NOMO-1 treated with DMSO at 0.1 percent for 48 hours (cell line): ENCODE measurements at regions not wholly inside any gene's neighbourhood (a gene's known extent, or its start where the extent isn't known, plus 50 kb on each side); places are given as distances from the start of the nearest gene placed in this dataset.
A peak's percentile ranks its signal among the peaks of the same experiment; 100 is the strongest.

Experiments used
- DNase-seq: peaks from one replicate; lab custom pipeline; 2025; ENCODE audit not compliant: unreplicated experiment; lab: John Stamatoyannopoulos, UW

GRCh38 chr2:221282386-221282785, 289.7 kb downstream of the EPHA4 start:
- no peak for DNase-seq

DNA sequence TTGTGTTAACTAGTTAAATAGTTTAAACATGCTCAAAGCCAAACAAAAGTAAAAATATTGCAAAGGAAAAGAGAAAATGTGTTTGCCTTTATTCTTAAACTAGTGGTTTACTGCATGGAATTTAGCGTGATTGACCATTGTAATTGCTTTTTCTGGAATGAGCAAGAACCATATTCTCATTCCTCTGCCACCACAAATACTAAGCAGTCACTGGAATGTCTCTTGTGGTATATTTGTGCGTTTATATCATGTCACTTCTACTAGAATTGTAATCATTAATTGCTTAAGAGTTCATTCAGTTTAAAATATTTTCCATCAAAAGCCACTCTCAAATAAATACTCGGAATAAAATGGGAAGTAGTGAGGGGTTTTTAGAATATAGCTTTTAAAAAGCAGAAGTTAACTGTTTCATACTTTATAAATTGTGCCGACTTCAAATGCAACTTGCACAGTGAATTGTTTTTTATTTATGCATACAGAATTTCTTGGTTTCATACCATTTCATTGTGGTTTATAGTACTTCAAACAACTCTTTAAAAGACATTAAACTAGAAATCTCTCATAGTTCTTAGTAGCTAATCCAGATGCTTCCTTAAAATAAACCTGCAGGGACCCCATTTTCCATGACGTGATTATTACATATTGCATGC, 288.1 kb downstream of the EPHA4 start:
- peak; percentile 9 for DNase-seq

- no peak for DNase-seq
Observed at GRCh38 chr2:221285148-221285547, 287.0 kb downstream of the EPHA4 start.

- no peak for DNase-seq
Observed at GRCh38 chr2:221286406-221286805, 285.7 kb downstream of the EPHA4 start.

DNA sequence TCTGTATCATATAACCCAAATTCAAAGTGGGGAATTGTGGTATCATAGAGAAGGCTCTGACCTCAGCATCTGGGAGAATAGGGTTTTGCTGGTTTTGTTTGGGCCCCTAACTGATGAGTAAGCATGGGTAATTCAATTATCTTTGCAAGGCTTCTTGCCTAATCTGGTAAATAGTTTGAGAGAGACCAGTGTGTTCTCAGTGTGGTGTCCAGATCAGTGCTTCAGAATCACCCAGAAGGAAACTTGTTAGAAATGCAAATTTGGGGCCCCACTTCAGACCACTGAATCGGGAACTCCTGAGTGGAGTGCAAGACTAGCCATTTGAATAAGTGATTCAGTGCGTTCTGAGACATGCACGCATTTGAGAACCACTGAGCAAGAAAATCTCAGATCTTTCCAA, 282.7 kb downstream of the EPHA4 start:
- no peak for DNase-seq

DNA sequence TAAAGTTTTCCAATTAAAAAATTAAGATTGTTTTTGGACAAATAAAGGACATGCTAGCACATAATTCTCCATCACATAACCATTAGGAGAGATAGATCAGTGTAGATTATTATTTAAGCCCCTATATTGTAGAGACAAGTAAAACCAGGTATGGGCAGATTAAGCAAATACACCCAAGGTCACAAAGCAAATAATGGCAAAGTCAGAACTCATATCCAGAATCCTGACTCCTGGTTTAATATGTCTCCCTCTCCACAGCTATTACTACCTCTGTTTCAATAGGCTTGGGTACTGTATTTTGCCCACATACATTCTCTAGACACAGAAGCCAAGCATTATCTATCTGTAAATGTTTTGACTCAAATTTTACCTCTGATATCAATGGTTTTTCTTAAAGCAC, 282.3 kb downstream of the EPHA4 start:
- DNase-seq, result no peak

DNA sequence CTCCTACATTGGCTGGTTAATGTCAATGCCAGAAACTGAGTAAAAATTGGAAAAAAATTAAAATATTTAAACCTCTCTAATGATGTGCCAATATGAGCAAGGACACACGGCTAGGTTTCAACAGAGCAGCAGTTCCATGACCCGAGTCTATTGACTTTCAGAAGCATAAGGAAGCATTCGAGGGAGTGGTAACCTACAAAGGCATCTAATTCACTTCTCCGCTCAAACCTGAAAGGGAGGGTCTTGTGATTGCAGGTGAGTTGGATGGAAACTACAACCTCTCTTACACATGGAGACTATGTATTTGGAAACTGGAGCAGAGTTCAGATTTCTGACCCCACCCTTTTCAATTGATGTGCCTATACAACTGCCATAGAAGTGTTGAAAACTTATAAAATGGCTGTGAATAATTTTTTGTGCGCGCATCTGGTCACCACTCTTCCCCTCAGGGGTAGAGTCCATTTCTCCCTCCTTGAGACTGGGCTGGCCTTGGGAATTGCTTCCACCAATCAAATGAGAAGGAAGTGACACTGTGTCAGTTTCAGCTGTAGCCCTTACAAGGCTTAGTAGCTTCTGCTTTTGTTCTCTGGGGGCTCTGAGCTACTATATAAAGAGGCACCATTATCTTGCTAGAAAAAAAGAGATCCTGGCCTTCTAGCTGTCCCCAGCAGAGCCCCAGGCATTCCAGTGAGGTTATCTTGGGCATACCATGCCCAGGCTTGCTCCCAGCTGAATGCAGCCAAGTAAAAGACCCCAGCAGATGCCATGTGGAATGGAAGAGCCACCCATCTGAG, 278.0 kb downstream of the EPHA4 start:
- DNase-seq, result no peak

DNA sequence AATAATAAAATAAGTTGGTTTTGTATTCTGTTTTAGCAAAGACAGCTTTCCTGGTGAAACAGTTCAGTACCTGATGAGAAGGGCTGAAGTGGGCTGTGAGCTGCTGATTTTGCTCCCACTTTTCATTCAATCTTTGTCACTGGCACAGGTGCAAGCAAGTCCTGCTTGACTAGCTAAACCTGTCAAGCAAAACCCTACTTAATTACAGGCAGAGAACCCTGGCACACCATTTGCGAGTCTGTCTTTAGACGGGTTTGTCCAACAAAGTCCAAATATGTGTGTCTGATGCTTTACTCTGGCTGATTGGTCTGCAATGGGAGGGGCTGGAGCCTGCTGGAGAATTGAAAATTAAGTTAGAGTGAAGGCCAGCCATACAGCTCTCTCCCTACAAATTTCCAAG, 267.2 kb downstream of the EPHA4 start:
- no peak for DNase-seq

GRCh38 chr2:221308507-221309066, 263.5 kb downstream of the EPHA4 start:
- DNase-seq, result no peak

DNA sequence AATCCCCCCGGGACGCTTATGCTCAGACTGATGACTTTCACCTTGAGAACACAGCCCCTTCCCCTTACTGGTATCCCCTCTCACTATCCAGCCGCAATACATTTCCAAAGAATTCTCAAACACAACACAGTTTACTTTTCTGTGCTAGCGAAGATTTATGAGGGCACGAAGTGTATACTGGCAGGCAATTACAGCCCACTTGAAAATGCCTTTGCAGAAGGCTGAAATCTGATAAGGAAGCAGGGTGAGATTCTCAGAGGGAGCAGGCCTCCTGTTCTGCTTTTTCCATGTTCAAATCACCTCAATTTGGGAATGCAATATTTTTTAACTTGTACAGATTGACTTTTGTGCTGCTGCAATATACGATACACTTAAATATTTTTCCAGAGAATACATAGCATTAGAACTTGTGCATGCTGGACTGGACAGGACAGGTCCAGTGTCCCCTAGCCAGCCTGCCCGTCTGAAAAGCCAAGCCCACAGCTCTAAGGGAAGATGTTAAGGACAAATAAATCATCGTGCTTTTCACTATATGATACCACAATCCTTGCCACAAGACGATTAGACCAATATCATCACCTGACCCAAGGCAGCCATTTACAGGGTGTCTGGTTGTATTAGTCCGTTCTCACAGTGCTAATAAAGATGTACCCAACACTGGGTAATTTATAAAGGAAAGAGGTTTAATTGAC, 262.1 kb downstream of the EPHA4 start:
- no peak for DNase-seq

DNA sequence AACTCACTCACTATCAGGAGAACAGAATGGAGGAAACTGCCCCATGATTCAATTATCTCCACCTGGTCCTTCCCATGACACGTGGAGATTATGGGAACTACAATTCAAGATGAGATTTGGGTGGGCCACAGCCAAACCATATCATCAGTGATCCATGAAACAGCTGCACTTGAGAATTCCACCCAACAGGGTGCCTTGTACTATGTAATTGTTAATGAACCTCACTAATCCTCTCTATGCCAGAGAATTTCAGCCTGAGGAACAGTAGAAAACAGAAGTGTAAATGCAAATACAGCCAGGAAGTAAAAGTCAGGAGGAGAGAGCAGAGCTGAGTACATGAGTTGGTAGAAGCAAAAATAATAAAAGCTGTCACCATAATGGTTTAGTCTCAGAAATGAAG, 261.4 kb downstream of the EPHA4 start:
- no peak for DNase-seq

GRCh38 chr2:221312634-221313033, 259.5 kb downstream of the EPHA4 start:
- DNase-seq, result peak; percentile 2

GRCh38 chr2:221314786-221315185, 257.3 kb downstream of the EPHA4 start:
- DNase-seq, result no peak

DNA sequence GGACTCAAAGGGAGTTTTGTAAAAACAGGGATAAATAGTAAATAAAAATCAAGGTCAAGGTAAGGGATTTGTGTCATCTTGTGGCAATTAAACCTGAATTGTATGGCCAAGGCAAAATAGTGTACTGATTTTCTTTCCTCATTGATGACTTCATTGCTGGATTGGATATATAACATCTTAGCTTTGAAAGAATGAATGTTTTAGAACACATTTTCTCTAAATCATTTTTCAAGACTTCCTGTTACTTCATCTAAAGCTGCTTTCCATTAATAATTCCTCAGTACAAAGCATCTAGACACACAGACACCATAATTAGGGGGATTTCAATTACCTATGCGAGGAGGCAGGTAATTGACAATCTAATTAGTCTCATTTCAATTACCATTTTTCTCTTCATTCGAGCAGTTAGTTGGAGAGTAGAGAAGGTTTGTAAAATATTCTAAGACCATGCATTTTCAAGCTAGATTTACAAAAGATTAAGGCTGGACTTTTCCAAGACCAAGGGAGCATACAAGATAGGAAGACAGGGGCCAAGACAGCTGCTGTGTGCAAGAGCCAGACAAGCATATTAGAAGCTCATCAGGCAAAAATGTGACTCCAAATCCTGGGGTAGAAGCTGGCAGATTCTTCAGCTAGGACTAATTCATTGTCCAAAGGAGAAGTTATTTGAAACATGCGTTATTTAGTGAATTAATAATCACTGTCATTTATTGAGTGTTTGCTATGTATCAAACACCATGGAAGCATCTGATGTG, 253.6 kb downstream of the EPHA4 start:
- no peak for DNase-seq

DNA sequence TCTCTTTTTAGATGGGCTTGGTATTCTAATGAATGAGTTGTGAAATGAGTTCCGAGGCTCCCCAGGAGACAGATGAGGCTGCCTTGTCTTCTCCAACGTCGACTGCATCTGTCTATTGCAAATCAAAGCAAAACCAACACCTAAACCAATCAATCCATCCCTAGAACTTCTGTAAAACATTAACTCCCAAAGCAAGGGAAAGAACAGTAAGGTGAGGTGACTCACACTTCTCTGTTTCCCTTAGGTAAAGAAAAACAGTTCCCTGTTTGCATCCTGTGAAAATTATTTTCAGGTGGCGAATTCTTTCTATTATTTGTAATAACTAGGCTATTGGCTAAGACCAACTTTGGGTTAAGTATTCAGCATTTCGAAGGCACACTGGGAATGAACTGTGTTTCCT, 249.4 kb downstream of the EPHA4 start:
- no peak for DNase-seq

DNA sequence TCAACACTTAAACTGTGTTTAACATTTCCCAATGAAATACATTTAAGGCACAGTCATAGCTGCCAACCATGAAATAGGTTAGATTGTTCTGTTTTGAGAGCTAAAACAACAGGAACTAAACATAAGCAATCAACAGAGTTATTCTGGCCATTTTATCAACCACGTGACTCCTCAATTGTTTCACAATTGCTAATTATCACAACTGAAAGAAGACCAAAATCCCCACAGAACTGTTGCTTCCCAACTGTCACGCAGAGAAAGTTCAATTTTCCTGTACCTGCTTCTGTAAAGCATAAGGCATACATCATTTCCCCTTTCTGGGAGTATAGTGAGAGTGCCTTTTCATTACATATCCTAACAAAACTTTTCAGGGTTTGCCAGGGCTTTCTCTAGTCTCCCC, 248.6 kb downstream of the EPHA4 start:
- peak; percentile 23 for DNase-seq

- no peak for DNase-seq
Observed at GRCh38 chr2:221330436-221330835, 241.7 kb downstream of the EPHA4 start.

- no peak for DNase-seq
Observed at GRCh38 chr2:221334481-221335218, 237.5 kb downstream of the EPHA4 start.

DNA sequence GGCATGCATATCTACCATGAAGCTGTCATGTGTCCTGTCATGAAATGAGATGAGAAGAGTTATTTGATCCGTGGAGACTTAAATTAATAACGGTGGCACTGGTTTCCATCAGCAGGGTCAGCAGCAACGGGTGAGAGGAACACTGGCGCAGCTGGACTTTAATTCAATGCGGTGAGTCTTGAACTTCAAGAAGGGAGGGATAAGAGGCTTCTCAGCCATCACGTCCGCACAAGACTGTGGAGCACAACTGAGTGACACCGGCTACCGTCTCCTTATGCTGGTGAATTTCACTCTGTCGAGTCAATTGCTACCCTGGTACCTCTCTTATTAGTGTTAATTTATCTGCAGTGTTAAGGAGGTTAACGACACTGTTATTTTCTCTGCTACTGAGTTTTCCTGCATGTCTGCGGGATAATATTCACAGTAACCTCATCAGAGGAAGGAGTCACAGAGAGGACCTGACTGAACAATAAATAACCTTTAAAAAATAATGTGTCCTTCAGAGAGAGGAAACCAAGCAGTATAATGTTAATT, 236.8 kb downstream of the EPHA4 start:
- DNase-seq, result no peak

GRCh38 chr2:221336967-221337366, 235.1 kb downstream of the EPHA4 start:
- DNase-seq, result no peak
